ENCODE measurements at regions not wholly inside any gene's neighbourhood (a gene's known extent, or its start where the extent isn't known, plus 50 kb on each side); places are given as distances from the start of the nearest gene placed in this dataset.

- H3K4me1 ChIP-seq (ENCODE audit: control insufficient read depth in 1 of 2, insufficient read depth in 2 of 2, low read depth in 1 of 2, low read length in 1 of 2): no peaks in the 10 kb centered on the region
- H3K9me2 ChIP-seq: 0 out of 2 replicates have a peak, but pooled peaks cover 3% of the 10 kb centered on the region
- H3K36me3 ChIP-seq (replicated peaks in 1 of 2; ENCODE audit: control insufficient read depth in 1 of 2, insufficient read depth in 2 of 2, low read length in 1 of 2): peaks cover 0 to 4% of the 10 kb centered on the region in 2 experiments
- H3K4me3 ChIP-seq (ENCODE audit: low read depth in 2 of 2, low read length in 1 of 2): no peak overlapping the region
- DNase-seq: no peak
- no peak overlapping the region for H3K27ac ChIP-seq (ENCODE audit: low read depth in 2 of 2, low read length in 1 of 2)
- no peaks in the 10 kb centered on the region for H3F3A ChIP-seq (replicated peaks; ENCODE audit: insufficient read depth)
- ChIA-PET CTCF (no interaction called here), POLR2A (no interaction called here)
- no peaks in the 10 kb centered on the region for H3K9me3 ChIP-seq
- H3K79me2 ChIP-seq (ENCODE audit: insufficient read depth): no peaks in the 10 kb centered on the region
- no peak overlapping the region for H3K4me2 ChIP-seq
- H3K27me3 ChIP-seq (ENCODE audit: insufficient read depth): no peaks in the 10 kb centered on the region
- TF ChIP-seq EZH2phosphoT487 (IDR thresholded peaks at IDR 0.05; ENCODE audit: borderline replicate concordance, low read depth): no peak
- no peak for TF ChIP-seq CHD2 (IDR thresholded peaks at IDR 0.05; ENCODE audit: low read length, partially characterized antibody)
- no peak for TF ChIP-seq FOXJ3 (CRISPR knock-in tag; IDR thresholded peaks at IDR 0.05)
- TF ChIP-seq NFIC (IDR thresholded peaks at IDR 0.05; ENCODE audit: borderline replicate concordance): no peak
- TF ChIP-seq REST (IDR thresholded peaks at IDR 0.05; ENCODE audit: low read depth, low read length): no peak
- no peak for TF ChIP-seq PBX3 (IDR thresholded peaks at IDR 0.05)
- no peak for TF ChIP-seq TEAD4 (IDR thresholded peaks at IDR 0.05; ENCODE audit: borderline replicate concordance, insufficient read depth)
- TF ChIP-seq USF2 (IDR thresholded peaks at IDR 0.05; ENCODE audit: borderline replicate concordance, low read depth, low read length): no peak
- TF ChIP-seq CTCF (IDR thresholded peaks at IDR 0.05): no peak
- no peak for TF ChIP-seq USF1 (IDR thresholded peaks at IDR 0.05; ENCODE audit: borderline replicate concordance, low read depth)
- H3K9ac ChIP-seq: no peak overlapping the region
- no peaks in the 10 kb centered on the region for H4K20me1 ChIP-seq (ENCODE audit: insufficient read depth)
- no peak overlapping the region for H2AFZ ChIP-seq (ENCODE audit: low read depth)
- 40% methylated on average over 8 of the region's 8 CpGs for WGBS (ENCODE audit: low lambda C conversion rate)
Measured at GRCh38 chr2:133936096-133936495, 317.8 kb upstream of the MGAT5 start.
